ENCODE measurements at regions not wholly inside any gene's neighbourhood (a gene's known extent, or its start where the extent isn't known, plus 50 kb on each side); places are given as distances from the start of the nearest gene placed in this dataset.
"Not testable (repeated sequence)": the region's sequence is repeated elsewhere in the genome, so short reads cannot be mapped to it uniquely, and the experiment has no call there.

- no peak for DNase-seq
Observed at GRCh38 chr1:47577303-47578025, 139.6 kb downstream of the FOXD2 start.

DNA sequence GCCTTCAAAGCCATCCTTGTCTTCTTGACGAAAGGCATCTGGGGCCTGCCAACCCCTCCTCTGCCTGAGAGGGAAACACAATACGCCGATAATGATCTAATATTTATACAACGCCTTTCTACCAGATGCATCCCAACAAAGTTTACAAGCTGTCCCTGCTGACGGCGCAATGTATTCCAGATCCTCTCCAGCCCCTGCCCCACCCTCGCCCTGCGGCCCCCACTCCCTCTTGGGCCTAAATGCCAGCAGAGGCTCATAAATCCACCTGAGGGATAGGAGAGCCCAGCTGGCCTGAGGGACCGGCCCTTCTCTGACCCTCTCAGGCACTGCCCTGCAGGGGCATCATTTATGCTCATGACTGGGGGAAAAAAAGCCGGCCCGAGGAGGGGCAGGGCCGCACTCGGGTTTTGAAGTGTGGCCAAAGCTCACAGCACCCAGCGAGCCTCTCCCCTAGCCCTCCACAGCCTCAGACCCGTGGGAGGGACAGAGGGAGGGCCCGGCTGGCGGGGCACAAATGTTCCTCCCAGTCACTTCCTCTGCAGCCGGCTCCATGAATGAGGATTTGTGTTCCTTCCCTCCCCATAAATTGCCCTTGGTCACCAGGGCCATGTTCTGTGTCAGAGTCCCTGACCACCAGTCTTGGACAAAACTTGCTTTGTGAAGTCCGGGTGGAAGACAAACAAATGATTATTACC, 140.3 kb downstream of the FOXD2 start:
- no peak for DNase-seq

DNA sequence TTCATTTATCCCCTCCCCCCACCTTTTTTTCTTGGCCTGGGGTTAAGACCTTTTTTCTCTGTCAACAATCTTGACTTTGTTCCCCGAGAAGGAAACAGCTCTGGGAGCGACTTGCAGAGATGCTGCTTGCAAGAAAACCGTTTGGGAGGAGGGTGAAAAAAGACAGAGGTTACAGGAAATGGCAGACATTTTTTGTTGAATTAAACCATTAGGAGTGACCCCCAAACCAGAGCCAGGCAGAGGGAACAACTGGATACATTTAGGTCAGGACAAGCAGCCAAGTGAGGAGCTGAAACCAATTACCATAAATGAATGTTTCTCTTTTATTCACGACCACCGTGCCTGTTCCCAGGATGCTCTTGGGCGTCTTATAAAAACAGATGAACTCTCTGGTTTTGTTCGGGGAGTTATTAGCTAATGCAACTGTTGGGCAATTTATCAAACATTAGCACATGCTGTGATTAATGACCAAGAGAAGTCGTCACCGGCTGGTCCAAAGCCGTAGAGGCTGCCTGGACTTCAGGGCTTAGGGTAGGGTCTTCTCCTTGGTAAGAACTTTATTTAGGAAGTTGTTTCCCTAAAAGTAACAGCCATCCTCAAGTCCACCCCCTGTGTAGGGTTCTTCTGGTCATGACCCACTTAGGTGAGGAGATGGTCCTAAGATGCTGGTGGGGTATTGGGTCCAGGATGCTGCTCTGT, 141.0 kb downstream of the FOXD2 start:
- DNase-seq: no peak

DNA sequence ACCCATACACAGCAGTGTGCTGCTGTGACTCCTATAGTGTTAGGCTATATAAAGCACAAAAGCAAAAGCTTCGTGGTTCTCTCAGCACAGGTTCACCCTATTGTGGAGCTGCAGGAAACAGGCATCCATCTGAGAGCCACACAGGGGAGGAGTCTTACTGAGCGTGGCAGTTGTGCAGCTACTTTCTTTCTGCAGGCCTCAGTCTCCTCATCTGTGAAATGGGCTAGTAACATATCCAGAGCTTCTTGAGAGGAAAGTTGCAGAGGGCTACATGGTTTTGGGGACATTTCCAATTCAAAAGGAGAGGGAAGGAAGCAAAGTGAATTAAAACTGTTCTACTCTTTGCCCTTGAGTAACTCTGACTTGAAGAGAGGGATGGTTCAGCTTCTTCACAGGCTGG, 142.0 kb downstream of the FOXD2 start:
- DNase-seq: no peak

DNA sequence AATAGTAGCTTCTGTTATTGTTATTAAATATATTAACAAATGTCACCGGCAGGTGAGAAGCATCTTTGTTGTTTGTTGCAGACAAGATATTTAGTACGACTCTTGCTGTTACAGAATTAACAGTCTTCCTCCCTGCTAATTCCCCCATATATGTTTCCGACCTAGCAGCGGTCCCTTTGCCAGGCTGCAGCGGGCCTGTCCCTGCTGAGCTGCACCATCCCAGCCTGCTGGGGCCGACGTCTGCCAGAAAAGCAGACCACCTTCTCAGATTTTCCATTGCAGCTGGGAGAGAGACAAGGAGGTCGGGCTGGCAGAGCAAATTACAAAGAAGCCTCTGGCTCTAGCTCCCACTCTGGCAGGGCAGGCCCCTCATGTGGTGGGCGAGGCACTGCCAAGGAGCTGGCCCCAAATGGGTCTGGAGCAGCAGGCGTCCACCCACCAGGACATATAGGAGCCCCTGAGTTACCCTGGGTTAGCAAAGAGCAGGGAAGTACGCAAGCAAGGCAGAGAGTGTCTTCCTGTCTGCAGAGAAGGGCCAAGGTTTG, 142.7 kb downstream of the FOXD2 start:
- no peak for DNase-seq

DNA sequence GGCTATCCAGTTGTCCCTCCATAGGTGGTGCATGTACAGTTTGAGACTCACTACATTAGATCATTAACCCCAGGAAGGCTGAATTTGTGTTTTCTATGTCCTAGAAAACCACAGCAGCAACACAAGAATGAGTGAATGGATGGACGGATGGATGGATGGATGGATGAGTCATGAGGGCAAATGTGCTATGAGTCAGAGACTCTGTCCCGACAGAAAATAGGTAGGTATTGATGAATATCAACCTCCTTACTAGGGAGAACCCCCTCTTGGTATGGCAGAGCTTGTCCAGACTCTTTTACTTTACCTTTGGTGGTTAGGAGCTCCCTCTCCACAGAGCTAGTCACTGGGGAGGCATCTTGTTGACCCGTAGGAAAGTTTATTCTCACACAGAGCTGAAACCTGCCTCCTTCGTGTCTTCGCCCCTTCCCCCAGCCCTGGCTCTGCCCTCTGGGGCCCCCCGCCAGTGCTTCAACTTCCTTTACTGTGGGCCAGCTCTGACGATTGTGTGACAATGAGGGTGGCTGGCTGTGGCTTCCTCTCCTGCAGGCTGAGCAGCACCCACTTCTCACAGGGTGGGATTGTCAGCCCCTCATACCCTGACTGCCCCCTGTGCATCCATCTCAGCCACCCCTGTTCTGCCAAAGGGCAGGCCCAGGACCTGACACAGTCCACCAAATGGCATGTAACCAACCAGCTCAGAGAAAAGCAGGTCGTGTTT, 145.2 kb downstream of the FOXD2 start:
- no peak for DNase-seq

DNA sequence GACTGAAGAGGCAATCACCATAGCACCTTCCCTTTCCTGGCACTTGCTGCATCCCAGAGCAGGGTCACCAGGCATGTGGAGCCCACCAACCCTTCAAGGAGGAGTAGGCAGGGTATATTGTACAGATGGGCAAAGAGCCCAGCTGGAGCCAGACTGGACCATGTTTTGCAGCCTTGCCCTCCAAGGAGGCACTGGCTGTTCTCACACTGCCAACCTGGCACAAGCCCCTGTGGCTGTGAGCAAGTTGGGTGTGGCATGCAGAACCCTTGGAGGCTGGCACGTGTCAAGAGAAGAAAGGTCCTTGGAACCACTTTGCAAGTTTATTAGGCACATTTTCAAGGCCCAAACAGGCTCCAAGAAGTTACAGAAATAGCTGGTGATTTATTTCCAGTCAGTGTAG, 146.4 kb downstream of the FOXD2 start:
- no peak for DNase-seq

- no peak for DNase-seq
Observed at GRCh38 chr1:47585141-47585902, 147.5 kb downstream of the FOXD2 start.

DNA sequence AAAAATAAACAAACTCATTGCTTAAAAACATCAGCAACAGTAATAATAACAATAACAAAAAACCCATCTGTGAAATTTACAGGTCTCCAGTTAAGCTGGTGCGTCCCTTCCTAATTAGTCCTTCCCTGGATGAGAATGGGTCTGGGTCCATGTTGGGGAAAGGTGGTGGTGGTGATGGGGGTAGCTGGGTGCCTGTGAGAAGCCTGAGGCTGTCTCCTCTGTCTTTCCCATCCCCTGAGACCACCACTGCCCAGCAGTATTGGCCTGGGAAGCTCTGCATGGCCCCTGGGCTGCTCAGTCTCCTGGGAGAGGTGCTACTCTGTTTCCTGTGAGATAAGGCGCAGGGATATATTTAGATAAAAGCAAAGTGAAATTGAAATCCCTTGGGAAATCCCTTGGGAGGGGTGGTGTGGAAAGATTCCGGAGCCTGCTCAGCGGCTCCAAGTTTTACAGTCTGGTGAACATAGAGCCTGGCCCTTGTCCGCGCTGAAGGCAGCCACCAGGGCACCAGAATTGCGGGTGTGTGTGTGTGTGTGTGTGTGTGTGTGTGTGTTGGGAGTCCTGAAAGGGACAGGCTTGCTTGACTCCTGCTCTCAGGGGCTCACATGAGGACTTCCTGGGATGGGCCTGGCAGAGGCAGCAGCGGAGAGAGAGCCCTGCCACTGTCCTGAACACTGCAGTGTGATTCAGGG, 150.2 kb downstream of the FOXD2 start:
- no peak for DNase-seq

- no peak for DNase-seq
Observed at GRCh38 chr1:47590523-47591225, 152.8 kb downstream of the FOXD2 start.

DNA sequence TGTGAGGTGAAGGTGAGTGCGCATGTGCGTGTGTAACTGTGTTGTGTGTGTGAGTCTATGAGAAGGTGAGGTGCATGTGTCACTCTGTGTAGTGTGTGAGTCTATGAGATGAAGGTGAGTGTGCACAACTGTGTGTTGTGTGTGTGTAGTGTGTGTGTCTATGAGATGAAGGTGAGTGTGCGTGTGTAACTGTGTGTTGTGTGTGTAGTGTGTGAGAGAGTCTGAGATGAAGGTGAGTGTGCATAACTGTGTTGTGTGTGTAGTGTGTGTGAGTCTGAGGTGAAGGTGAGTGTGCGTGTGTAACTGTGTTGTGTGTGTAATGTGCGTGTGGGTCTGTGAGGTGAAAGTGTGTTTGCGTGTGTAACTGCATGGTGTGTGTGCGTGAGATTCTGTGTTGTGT, 154.0 kb downstream of the FOXD2 start:
- no peak for DNase-seq

DNA sequence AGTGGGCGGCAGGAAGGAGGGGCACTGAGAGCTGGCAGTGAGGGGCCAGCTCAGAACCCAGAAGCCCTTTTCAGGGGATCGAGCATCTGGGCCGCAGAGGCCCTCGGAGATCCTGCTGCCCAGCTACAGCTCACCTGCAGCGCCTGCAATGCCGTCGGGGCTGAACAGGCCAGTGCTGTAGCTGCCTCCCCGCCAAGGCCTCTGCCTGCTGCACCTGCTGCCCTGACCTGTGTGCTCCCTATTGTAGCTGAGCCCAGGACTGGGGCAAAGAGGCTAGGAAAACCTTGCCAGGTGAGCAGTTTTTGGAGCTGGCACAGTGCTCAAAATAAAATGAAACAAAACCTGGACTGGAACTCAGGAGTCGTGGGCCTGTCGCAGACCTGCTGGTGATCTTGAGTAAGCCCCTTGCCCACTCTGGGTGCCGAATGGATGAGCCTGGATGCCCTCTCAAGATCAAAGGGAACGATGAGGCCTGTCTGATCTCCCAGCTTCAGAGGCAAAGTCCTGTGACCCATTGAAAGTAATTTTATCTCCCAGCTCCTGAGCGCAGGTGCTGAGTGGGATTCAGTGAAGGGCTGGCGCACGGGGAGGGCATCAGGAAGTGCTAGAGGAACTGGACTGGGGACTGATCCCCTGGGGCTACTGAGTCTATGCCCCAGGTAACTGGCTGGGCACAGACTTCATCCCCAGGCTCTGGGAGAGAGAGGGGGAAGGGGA, 154.6 kb downstream of the FOXD2 start:
- DNase-seq: no peak

DNA sequence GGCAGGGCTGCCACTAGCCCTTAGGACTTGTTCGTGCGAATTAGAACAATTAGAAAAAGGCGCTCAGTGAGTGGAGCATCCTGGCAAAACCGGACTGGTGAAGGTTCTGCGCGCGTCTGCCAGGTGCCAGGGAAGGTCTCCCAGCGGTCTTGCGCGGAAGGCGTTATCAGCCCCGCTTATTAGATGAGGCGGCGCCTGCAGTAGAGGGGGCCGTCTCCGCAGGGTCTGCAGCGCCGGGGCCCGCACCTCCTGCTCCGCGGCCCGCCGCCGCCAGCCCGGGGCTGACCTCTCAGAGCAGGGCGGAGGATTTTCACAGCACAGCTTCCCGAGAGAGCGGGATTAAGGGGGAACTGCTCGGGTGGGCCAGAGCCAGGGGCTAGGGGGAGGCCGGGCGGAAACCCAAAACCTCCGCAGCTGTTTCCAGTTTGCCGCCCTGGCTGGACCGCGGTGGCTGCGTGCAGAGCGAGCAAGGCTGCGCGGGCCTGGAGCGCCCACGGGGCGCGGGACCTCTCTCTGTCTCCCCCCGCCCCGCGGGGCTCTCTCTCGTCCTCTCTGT, 155.2 kb downstream of the FOXD2 start:
- DNase-seq: no peak

DNA sequence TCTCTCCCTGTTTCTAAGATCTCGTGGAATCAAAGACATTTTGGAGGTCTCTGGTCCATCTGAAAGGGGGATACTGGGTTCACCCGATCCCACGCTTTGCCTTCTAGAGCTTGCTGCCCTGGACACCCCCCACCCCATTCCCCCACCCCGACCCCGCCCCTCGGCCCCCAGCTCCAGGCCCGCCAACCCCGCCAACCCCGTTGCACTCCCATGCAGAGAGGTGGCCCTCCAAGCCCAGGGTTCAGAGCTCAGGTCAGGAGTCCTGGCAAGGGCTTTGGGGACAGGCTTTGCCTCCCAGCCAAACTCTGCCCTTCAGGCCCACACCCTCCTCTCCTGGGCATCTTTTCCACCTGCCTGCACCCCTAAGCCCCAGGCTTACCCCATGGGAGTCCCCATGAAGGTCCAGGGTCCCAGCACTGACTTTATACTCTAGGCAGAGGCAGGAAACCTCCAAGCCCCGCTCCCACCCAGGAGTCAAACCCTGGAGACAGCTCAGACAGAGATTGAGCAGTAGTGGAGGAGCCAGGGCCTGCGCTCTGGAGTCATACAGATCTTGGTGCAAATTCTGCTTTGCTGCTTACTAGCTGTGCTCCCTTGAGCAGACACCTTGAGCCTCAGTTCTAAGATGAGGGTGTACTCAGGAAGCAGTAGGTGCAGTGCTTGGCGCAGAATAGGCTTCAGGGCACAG, 155.9 kb downstream of the FOXD2 start:
- DNase-seq: no peak

GRCh38 chr1:47594627-47595026, 156.8 kb downstream of the FOXD2 start:
- DNase-seq: no peak

- no peak for DNase-seq
Observed at GRCh38 chr1:47596328-47596727, 158.5 kb downstream of the FOXD2 start.

DNA sequence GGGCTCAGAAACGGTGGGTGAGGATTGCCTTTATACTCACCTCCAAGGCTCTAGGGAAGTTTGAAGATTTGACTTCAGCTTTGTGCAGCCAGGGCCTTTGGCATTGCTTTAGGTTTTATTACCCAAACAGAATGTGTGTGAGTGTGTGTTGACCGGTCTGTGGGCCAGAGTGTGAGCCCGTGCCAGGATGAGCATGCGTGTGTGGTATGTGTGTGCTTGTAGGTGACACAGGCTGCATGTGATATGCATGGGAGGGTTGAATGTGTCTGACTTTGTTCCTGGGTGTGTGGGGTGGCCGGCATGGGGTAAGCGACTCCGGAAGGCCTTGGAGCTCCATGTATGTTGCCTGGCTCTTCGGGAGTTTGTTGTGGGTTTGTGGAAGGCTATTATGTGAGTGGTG, 160.5 kb downstream of the FOXD2 start:
- DNase-seq: no peak

DNA sequence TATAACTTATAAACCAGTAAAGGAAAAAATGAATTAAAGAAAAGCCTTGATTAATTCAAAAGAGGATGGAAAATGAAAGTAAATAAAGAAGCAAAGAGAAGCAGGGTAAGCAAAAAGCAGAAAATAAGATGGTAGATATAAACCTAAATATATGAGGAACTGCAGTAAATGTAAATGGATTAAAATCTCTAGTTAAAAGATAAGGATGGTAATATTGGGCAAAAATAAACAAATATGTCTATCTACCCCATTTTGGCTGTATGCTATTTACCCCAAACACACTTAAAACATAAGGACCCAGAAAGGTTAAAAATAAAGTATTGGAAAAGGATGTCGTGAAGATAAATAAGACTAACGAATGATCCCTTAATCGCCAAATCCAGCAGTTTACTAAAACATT, 161.9 kb downstream of the FOXD2 start:
- no peak for DNase-seq

GRCh38 chr1:47602491-47602890, 164.6 kb downstream of the FOXD2 start:
- DNase-seq: not testable (repeated sequence)
